Brain microvascular endothelial cell (primary cell): ENCODE measurements at regions not wholly inside any gene's neighbourhood (a gene's known extent, or its start where the extent isn't known, plus 50 kb on each side); places are given as distances from the start of the nearest gene placed in this dataset.

Experiments
- DNase-seq: peaks from one replicate; pipeline ENCODE4 v3.0.0-alpha.2; 2020
- H3K27ac ChIP-seq: fragments of 250-450 bp; sonication (Bioruptor Pico); 2 replicates; pipeline ENCODE4 v1.5.1; 2020; ENCODE audit warnings: mild to moderate bottlenecking, moderate library complexity
- H3K27me3 ChIP-seq: fragments of 250-450 bp; sonication (Bioruptor Pico); replicated peaks from 2 replicates; pipeline ENCODE4 v1.5.1; 2020; ENCODE audit warnings: mild to moderate bottlenecking
- H3K36me3 ChIP-seq: fragments of 250-450 bp; sonication (Bioruptor Pico); replicated peaks from 2 replicates; pipeline ENCODE4 v1.5.1; 2020; ENCODE audit warnings: mild to moderate bottlenecking
- H3K4me3 ChIP-seq: 2 replicates; pipeline ENCODE4 v1.5.1; 2011; ENCODE audit warnings: low read depth, mild to moderate bottlenecking, control low read depth, low read length, moderate library complexity
- in situ Hi-C: cut with HindIII; loops from 2 replicates; pipeline ENCODE4 v1.10.0; 2017; ENCODE audit warnings: low sequenced_read_pairs, low pct_ligation_motif_present
- TF ChIP-seq, protein P1 (sequence below): IDR thresholded peaks from 2 replicates; pipeline ENCODE4 v1.5.1; 2011; ENCODE audit warnings: low read depth, mild to moderate bottlenecking, moderate library complexity, low read length, control low read depth, inconsistent platforms; ENCODE audit errors: missing control alignments

- Histone ChIP-seq H3K4me3 (no peak overlapping the region), H3K27me3 (no peaks in the 10 kb centered on the region), H3K27ac (no peak overlapping the region), H3K36me3 (no peaks in the 10 kb centered on the region)
- TF ChIP-seq, protein P1, sequence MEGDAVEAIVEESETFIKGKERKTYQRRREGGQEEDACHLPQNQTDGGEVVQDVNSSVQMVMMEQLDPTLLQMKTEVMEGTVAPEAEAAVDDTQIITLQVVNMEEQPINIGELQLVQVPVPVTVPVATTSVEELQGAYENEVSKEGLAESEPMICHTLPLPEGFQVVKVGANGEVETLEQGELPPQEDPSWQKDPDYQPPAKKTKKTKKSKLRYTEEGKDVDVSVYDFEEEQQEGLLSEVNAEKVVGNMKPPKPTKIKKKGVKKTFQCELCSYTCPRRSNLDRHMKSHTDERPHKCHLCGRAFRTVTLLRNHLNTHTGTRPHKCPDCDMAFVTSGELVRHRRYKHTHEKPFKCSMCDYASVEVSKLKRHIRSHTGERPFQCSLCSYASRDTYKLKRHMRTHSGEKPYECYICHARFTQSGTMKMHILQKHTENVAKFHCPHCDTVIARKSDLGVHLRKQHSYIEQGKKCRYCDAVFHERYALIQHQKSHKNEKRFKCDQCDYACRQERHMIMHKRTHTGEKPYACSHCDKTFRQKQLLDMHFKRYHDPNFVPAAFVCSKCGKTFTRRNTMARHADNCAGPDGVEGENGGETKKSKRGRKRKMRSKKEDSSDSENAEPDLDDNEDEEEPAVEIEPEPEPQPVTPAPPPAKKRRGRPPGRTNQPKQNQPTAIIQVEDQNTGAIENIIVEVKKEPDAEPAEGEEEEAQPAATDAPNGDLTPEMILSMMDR = no peak
- in situ Hi-C loops = no loop called here
- no peak for DNase-seq
Measured at GRCh38 chr3:178476886-178477285, 59.4 kb upstream of the KCNMB2 start.

DNA sequence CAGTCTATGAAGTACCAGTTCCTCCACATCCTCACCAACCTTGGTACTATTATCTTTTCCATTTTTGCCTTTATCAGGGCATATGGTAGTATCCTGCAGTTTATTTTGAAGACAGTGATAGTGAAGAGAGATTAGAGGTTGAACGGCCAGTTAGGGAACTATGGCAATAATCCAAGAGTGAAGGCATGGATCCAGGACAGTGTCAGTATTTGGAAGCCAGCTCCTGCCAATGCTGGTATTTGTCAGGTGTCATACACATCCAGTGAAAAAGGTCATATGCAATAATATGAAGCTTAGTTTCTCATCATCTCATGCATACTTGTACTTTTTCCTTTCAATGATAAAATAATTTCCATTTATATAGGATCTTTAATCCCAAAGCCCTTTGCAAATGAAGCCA, 56.8 kb upstream of the KCNMB2 start:
- no peak for DNase-seq
- no peak overlapping the region for H3K4me3 ChIP-seq
- H3K27ac ChIP-seq = no peak overlapping the region
- TF ChIP-seq, protein P1 = no peak
- H3K27me3 ChIP-seq = no peaks in the 10 kb centered on the region
- no peaks in the 10 kb centered on the region for H3K36me3 ChIP-seq
- in situ Hi-C loops = no loop called here

DNA sequence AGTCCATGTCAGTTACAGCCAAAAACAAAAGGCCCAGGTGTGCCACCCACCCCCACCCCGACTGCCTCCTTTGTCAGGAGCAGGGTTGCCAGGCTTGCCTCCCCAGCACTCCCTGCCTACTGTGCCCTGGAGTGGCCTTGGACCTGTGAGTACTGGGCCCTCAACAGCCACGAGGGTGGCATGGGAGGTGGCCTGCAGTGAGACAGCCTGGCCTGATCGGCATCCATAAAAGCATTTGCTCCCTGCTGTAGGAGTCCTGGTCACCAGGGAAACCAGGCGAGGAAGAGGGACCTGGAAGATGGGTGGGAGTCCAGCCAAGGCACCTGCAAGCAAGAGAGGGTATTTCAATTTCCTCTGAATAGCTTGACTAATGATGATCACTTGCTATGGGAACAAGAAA, 56.4 kb upstream of the KCNMB2 start:
- TF ChIP-seq, protein P1 = no peak
- in situ Hi-C loops = no loop called here

GRCh38 chr3:178480274-178480673, 56.0 kb upstream of the KCNMB2 start:
- Histone ChIP-seq H3K4me3 (no peak overlapping the region), H3K27ac (no peak overlapping the region), H3K36me3 (no peaks in the 10 kb centered on the region), H3K27me3 (no peaks in the 10 kb centered on the region)
- DNase-seq = no peak
- in situ Hi-C loops = no loop called here
- TF ChIP-seq, protein P1 = no peak

More for the DNA sequence above, 56.4 kb upstream of the KCNMB2 start:
- Histone ChIP-seq H3K27ac (no peak overlapping the region), H3K27me3 (no peaks in the 10 kb centered on the region), H3K4me3 (no peak overlapping the region), H3K36me3 (no peaks in the 10 kb centered on the region)
- DNase-seq = no peak

- Histone ChIP-seq H3K27ac (no peak overlapping the region), H3K4me3 (no peak overlapping the region), H3K36me3 (no peaks in the 10 kb centered on the region), H3K27me3 (no peaks in the 10 kb centered on the region)
- no peak for DNase-seq
- in situ Hi-C loops = no loop called here
- TF ChIP-seq, protein P1 = no peak
Measured at GRCh38 chr3:178480795-178481194, 55.4 kb upstream of the KCNMB2 start.

DNA sequence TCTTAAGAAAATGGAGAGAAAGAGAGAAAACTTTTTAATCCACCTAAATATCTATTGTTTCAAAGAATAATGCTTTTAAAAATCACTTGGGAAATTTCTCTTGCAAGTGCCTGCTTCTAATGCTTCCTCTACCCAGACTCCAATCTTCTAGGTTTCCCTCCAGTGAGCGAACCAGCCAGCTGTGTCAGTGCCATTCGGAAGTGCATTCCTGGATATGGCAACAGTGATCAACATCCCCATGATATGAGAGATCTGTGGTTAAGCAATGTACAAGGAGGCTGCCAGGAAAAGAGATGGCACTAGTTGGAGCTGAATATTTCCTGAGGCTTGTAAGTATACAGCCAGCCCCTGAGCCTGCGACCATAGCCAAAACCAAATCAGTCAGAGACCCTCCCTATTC, 53.3 kb upstream of the KCNMB2 start:
- no peak overlapping the region for H3K27ac ChIP-seq
- no peaks in the 10 kb centered on the region for H3K27me3 ChIP-seq
- no peak for DNase-seq
- TF ChIP-seq, protein P1 = no peak
- no peaks in the 10 kb centered on the region for H3K36me3 ChIP-seq
- in situ Hi-C loops = no loop called here
- H3K4me3 ChIP-seq = no peak overlapping the region
